Activated naive CD4-positive, alpha-beta T cell treated with anti-CD3 and anti-CD28 coated beads, Interleukin-2, amount 50 U/mL, for 24 hours (primary cell): ENCODE measurements at regions not wholly inside any gene's neighbourhood (a gene's known extent, or its start where the extent isn't known, plus 50 kb on each side); places are given as distances from the start of the nearest gene placed in this dataset.

Experiments used
- H3K27ac Mint-ChIP-seq: one replicate; pipeline ENCODE4 v1.8.0; 2021; ENCODE audit warnings: mild to moderate bottlenecking, mixed read lengths
- H3K27me3 Mint-ChIP-seq: one replicate; pipeline ENCODE4 v1.8.0; 2021; ENCODE audit warnings: mixed read lengths
- H3K36me3 Mint-ChIP-seq: one replicate; pipeline ENCODE4 v1.8.0; 2021; ENCODE audit warnings: mixed read lengths
- H3K4me1 Mint-ChIP-seq: one replicate; pipeline ENCODE4 v1.8.0; 2021; ENCODE audit warnings: mixed read lengths
- H3K4me3 Mint-ChIP-seq: one replicate; pipeline ENCODE4 v1.8.0; 2021; ENCODE audit warnings: mild to moderate bottlenecking, mixed read lengths
- H3K9me3 Mint-ChIP-seq: one replicate; pipeline ENCODE4 v1.8.0; 2021; ENCODE audit warnings: mixed read lengths

DNA sequence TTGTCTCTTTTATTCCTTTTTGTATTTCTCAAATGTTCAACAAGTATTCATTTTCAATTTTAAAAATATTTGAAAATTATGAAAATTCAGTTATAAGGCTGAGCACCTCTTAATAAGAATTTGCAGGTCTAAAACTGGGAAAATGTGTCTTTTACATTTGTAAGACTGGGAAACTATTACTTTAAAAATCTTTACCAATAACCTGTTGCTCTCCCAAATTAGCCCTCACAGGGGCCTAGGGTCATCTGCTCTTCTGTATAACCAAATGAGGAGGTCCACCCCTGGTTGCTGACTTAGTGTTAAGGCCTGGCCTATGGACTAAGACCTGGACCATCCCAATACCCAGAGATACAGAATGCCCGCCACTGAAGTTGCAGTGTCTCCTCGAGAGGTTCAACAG lies 280.5 kb downstream of the PLPP3 start:
- no peak overlapping the region for H3K27ac Mint-ChIP-seq
- no peaks in the 10 kb centered on the region for H3K9me3 Mint-ChIP-seq
- H3K4me1 Mint-ChIP-seq, result no peaks in the 10 kb centered on the region
- H3K36me3 Mint-ChIP-seq, result no peaks in the 10 kb centered on the region
- no peak overlapping the region for H3K4me3 Mint-ChIP-seq
- no peaks in the 10 kb centered on the region for H3K27me3 Mint-ChIP-seq

DNA sequence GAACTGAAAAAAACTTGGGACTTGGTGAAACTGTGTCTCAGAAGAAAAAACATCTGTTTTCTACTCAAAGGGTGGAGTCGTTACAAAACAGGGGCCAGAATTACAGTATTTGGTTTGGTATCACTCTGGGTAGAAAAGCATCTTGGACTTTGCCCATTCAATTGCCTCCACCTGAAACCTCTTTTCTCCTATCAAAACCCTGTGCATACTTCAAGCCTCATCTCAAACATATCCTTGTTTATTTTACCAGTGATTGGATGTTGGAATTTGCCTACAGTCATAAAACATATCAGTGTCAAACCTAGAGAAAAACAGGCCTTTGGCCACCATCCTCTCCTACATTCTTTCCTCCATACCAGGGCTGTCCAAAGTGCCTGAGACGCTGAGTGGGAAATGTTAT lies 281.5 kb downstream of the PLPP3 start:
- H3K4me3 Mint-ChIP-seq, result no peak overlapping the region
- no peaks in the 10 kb centered on the region for H3K27me3 Mint-ChIP-seq
- H3K27ac Mint-ChIP-seq, result no peak overlapping the region
- no peaks in the 10 kb centered on the region for H3K4me1 Mint-ChIP-seq
- no peaks in the 10 kb centered on the region for H3K36me3 Mint-ChIP-seq
- no peaks in the 10 kb centered on the region for H3K9me3 Mint-ChIP-seq

DNA sequence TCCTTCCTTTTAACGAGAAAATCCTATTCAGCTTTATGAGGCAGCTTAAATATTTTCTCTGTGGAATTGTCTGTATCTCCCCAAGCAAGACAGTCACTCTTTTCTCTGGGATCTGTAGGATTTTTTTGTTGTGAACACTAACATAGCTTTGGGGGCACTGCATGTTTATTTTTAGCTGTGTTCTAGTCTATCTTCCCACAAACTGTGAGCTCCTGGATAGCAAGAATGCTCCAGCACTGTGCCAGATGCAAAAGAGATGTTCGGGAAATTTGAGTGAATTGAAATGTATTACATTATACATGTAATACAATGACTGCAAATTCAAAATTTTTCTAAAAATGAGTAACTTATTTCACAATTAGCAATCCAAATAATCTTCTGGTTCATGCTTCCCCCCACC lies 282.2 kb downstream of the PLPP3 start:
- H3K27me3 Mint-ChIP-seq, result no peaks in the 10 kb centered on the region
- no peak overlapping the region for H3K4me3 Mint-ChIP-seq
- no peaks in the 10 kb centered on the region for H3K4me1 Mint-ChIP-seq
- no peaks in the 10 kb centered on the region for H3K9me3 Mint-ChIP-seq
- no peaks in the 10 kb centered on the region for H3K36me3 Mint-ChIP-seq
- H3K27ac Mint-ChIP-seq, result no peak overlapping the region

DNA sequence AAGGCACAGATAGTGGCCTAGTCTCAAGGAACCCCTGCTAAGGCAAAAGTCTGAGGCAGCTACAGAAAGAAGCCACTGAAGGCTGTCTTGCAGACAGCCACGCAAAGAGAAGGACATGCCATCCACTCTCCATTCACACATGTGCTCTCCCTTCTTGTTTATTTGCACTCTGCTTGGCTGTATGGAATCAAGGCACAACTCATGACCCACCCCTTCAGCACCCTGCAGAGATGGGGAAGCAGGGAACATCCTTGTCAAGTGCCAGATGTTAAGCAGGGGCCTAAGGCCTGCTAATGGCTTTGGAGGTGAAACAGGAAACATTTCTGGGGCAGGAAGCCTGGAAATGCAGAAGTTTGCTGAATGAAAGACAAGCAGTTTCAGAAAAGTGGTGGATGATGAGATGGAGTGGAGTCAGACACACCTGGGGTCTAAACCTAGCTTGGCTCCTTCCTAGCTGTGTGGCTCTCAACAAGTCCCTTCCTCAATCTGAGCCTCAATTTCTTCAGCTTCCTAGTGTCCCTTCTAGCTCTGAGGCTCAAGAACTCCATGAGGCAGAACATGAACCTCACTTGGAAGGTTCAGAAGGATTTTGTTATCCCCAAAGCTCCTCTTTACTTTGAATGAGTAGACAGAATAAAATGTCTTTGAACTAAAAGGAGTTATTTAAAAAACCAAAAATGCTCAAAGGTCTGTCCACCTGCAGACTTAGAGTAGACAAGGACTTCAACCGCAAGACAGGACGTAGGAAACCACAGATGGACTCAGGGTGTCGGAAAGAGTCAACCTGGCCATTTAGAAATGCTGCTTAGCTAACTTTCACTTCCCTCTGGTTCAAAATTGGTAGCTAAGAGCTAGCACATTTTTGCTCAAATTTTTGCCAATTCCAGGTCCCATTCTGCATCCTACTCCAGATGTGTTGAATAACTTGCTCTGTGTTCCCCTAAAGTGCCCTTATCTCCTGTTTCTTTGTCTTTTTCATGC lies 283.1 kb downstream of the PLPP3 start:
- H3K9me3 Mint-ChIP-seq, result no peaks in the 10 kb centered on the region
- no peak overlapping the region for H3K27ac Mint-ChIP-seq
- no peaks in the 10 kb centered on the region for H3K27me3 Mint-ChIP-seq
- no peak overlapping the region for H3K4me3 Mint-ChIP-seq
- H3K36me3 Mint-ChIP-seq, result no peaks in the 10 kb centered on the region
- H3K4me1 Mint-ChIP-seq, result no peaks in the 10 kb centered on the region

DNA sequence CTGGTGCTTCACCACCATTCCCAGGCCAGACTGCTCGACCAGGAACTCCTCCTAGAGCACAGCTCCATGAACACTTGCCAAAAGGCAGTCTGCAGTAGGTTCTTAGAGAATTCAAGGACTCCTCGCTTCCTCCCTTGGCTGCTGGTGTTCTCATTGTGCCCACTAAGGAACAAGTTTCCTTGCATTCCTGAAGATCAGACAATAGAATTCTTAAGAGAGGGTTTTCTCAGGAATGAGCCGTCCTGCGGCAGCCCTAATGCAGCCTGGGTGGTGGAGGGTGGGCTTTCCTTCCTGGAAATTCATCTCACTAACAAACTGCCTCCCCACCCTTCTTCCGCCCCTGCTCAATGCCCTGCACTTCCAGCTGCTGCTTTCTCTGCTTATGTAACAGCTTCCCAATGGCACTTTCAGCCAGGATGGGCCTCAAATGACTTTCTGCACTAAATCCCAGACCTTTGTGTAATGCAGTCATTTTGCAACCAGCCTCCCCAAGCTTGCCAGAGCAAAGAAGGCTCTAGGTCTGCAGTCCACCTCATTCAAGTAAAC lies 287.9 kb downstream of the PLPP3 start:
- Mint-ChIP-seq H3K9me3 (no peaks in the 10 kb centered on the region), H3K27me3 (no peaks in the 10 kb centered on the region), H3K27ac (no peak overlapping the region), H3K4me1 (no peaks in the 10 kb centered on the region), H3K4me3 (no peak overlapping the region), H3K36me3 (no peaks in the 10 kb centered on the region)

DNA sequence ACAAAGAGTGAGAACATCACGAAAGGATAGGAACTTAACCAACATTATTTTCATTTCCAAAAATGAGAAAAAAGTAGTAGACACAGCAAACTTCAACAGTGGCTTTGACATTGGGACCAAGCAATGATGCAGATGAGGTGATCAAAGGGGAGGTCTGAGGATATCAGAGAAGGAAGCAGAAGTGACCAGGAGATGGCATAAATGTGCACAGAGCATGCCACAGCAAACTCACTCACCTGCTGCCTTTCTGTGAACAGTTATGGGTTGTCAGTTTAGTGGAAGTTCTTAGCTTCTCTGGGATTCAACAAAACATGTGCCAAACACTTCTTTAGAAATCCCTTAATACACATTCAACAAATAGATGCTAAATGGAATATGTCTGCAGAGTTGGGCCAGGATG lies 290.1 kb downstream of the PLPP3 start:
- Mint-ChIP-seq H3K9me3 (no peaks in the 10 kb centered on the region), H3K4me1 (no peaks in the 10 kb centered on the region), H3K4me3 (no peak overlapping the region), H3K27ac (no peak overlapping the region), H3K27me3 (no peaks in the 10 kb centered on the region), H3K36me3 (no peaks in the 10 kb centered on the region)

DNA sequence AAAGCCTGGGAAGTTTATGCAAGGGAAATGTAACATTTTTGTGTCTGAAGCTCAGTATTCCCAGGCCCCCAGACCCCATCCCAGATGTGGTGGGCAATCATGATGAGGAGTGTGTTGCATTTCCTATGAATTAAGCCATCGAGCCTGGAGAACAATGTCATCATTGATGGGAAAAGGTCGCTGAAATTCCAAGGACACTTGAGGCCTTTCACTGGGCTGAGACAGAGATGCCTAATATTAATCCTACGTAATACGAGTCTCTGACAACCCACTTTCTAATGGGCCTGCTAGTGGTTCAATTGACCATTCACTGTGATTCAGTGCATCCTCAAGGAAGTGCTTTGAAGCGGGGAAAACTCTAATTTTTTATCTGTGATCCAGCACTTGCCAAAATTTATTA lies 291.6 kb downstream of the PLPP3 start:
- Mint-ChIP-seq H3K9me3 (no peaks in the 10 kb centered on the region), H3K36me3 (no peaks in the 10 kb centered on the region), H3K4me3 (no peak overlapping the region), H3K27me3 (no peaks in the 10 kb centered on the region), H3K4me1 (no peaks in the 10 kb centered on the region), H3K27ac (no peak overlapping the region)

DNA sequence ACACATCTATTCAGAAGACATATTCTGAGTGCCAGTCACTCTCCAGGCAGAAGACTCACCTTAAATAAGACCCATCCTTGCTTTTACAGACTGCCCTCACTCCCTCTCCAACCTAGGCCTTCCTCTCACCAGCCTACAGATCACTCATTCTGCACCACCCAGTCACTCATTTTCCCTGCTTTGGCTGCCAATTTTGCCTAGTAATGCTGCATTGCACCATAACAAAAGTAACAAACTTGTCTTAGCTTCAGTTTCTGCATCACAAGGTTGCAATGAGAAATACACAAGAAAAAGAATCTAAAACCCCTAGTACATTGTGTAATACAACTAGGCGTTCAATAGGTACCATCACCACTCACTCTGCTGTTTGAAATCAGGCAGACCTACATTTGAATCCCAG lies 292.4 kb downstream of the PLPP3 start:
- Mint-ChIP-seq H3K27me3 (no peaks in the 10 kb centered on the region), H3K36me3 (no peaks in the 10 kb centered on the region), H3K9me3 (no peaks in the 10 kb centered on the region), H3K4me3 (no peak overlapping the region), H3K27ac (no peak overlapping the region), H3K4me1 (no peaks in the 10 kb centered on the region)

DNA sequence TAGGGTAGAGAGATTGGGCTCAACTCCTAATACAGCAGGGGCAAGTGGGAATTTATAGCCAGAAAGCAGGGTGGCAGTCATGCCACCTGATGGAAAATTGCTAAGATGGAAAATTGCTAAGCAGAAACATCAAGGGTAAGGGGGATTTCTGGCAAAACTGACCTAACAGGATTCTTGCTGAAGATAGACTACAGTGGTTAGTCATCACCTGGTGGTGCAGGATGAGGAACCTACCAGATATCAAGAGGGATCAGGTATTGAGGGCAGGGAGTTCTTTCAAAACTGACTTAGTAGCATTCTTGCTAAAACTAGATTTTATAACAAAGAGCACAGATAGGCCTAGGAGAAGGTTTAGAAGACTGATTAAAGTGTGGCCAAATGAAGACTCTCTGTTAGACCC lies 292.9 kb downstream of the PLPP3 start:
- H3K9me3 Mint-ChIP-seq, result no peaks in the 10 kb centered on the region
- H3K27ac Mint-ChIP-seq, result no peak overlapping the region
- H3K4me3 Mint-ChIP-seq, result no peak overlapping the region
- no peaks in the 10 kb centered on the region for H3K27me3 Mint-ChIP-seq
- H3K36me3 Mint-ChIP-seq, result no peaks in the 10 kb centered on the region
- H3K4me1 Mint-ChIP-seq, result no peaks in the 10 kb centered on the region

DNA sequence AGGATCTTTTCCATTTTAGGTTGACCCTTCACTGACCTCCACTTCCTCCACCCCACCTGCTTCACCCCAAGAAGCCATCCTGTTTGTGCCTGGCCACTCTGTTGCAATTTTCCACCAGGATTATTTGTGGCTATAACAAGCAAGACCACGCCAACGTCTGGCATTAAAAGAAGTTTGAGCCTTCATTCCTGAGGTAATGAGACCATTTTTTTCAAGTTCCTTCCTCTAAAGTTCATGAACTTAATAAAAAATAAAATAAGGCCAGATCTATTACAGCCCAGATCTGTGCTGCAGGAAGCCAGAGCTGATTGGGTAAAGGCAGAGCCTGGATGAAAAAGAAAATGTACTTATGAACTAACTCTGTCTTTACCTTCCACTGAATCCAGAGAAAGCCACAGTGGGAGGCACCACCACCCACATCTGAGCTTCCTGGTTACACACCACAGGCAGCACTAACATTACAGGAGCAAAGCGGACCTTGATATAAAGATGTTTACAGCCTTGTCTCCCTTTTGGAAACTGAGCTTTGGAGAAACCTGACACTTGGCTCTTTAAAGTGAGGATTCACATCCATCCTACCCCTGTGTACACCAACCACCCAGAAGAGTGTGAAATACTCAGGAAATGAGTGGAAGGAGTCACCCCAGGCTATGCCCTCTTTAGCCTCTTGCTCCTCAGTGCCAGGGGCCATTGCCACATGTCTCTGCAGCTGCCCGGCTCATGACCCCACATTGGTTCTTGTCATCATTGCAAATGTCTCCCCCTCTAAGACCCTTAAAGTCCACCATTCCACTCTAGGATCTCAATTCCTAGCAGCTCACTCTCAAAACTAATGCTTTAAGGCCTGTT lies 293.6 kb downstream of the PLPP3 start:
- Mint-ChIP-seq H3K36me3 (no peaks in the 10 kb centered on the region), H3K27ac (no peak overlapping the region), H3K4me1 (no peaks in the 10 kb centered on the region), H3K4me3 (no peak overlapping the region), H3K9me3 (no peaks in the 10 kb centered on the region), H3K27me3 (no peaks in the 10 kb centered on the region)

DNA sequence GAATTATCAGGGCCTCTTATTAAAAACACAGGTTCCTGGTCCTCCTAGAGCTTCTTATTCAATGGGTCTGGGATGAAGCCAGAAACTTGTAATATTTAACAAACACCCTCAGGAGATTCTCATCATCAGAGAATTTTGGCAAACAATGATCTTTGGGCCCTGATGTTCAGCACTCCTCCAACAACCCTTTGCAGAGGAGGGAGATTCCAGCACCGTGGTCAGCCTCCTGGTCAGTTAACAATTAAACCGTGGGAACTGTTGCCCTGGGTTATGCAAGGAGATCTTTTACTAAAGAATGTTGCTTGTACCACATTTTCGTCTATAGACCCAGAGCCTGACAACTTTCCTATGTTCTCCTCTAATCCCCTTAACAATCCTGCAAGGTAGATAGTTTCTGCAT lies 294.4 kb downstream of the PLPP3 start:
- no peaks in the 10 kb centered on the region for H3K9me3 Mint-ChIP-seq
- no peaks in the 10 kb centered on the region for H3K36me3 Mint-ChIP-seq
- H3K4me3 Mint-ChIP-seq, result no peak overlapping the region
- H3K4me1 Mint-ChIP-seq, result no peaks in the 10 kb centered on the region
- H3K27ac Mint-ChIP-seq, result no peak overlapping the region
- no peaks in the 10 kb centered on the region for H3K27me3 Mint-ChIP-seq

DNA sequence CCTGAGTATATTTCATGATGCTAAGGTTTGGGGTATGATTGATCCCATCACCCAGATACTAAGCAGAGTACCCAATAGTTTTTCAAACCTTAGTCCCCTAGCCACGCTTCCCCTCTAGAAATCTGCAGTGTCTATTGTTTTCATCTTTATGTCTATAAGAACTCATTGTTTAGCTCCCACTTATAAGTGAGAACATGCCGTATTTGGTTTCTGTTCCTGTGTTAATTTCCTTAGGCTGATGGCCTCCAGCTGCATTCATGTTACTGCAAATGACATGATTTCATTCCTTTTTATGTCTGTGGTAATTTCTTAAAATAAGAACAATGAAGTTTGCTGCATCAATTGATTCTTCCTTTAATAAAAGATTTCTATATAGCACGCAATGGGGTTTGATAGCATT lies 301.3 kb downstream of the PLPP3 start:
- Mint-ChIP-seq H3K9me3 (no peaks in the 10 kb centered on the region), H3K27ac (no peak overlapping the region), H3K36me3 (no peaks in the 10 kb centered on the region), H3K4me3 (no peak overlapping the region), H3K27me3 (no peaks in the 10 kb centered on the region), H3K4me1 (no peaks in the 10 kb centered on the region)

DNA sequence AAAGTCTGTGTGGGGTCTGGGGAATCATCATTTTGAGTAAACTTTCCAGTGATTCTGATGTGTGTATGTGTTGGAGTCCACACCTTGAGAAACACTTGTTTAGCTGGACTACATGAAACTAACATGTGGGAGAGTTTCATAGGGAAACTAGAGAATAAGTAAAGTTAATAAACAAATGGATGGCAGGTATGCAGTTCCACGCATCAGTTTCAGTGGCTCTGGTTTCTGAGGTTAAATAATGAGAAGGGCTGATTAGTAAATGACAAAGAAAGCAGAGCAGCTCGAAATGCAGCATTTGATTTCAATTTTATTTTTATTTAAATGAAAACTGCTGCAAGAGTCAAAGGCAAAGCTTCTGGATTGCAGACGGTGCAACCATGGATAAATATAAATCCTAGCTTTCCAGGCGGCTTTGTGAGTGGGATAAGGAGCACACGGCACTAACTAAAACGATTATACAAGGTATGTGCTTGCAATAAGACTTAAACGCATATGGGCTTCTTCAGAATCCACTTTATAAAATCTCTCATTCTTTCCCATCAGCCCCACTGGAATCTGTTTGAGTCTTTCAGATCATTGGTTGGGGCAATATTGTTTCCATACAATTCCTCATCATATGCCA lies 310.7 kb downstream of the PLPP3 start:
- Mint-ChIP-seq H3K9me3 (no peaks in the 10 kb centered on the region), H3K27me3 (peaks cover 1% of the 10 kb centered on the region), H3K27ac (no peak overlapping the region), H3K36me3 (no peaks in the 10 kb centered on the region), H3K4me1 (no peaks in the 10 kb centered on the region), H3K4me3 (no peak overlapping the region)

DNA sequence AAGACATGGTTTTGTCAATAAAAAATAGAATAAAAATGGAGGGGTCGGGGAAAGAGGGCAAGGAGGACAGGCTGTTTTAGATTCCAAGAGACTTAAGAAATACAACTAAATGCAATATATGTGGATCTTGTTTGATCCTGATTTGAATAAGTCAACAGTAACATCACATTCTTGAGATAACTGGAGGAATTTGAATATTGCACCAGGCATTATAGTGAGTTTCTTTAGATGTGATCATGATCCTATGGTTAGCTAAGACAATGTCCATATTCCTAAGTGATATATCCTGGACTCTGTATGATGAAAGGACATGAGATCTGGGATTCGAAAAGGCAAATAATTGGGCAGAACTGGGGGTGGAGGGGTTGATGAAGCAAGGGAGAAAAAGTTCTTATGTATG lies 311.8 kb downstream of the PLPP3 start:
- Mint-ChIP-seq H3K27me3 (peaks cover 1% of the 10 kb centered on the region), H3K36me3 (no peaks in the 10 kb centered on the region), H3K27ac (no peak overlapping the region), H3K9me3 (no peaks in the 10 kb centered on the region), H3K4me3 (no peak overlapping the region), H3K4me1 (no peaks in the 10 kb centered on the region)

DNA sequence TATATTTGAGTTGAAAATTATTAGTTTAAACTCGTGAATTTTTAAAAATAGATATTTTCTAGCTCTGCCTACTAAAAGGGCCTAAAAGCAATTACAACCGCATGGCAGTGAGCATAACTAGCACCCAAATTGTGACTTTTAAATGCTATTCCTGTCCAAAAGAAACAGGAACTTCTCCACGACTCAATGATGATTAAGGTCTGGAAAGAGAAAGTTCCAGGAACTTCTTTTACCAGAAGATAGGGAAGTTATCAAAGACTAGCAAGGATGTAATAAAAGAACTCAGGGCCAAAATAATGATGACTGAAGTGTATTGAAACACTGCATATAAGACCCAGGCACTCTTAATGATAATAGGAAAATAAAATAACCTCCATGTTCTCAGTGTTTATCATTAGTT lies 313.0 kb downstream of the PLPP3 start:
- H3K27ac Mint-ChIP-seq, result no peak overlapping the region
- H3K27me3 Mint-ChIP-seq, result peaks cover 1% of the 10 kb centered on the region
- no peak overlapping the region for H3K4me3 Mint-ChIP-seq
- no peaks in the 10 kb centered on the region for H3K4me1 Mint-ChIP-seq
- no peaks in the 10 kb centered on the region for H3K9me3 Mint-ChIP-seq
- H3K36me3 Mint-ChIP-seq, result no peaks in the 10 kb centered on the region

DNA sequence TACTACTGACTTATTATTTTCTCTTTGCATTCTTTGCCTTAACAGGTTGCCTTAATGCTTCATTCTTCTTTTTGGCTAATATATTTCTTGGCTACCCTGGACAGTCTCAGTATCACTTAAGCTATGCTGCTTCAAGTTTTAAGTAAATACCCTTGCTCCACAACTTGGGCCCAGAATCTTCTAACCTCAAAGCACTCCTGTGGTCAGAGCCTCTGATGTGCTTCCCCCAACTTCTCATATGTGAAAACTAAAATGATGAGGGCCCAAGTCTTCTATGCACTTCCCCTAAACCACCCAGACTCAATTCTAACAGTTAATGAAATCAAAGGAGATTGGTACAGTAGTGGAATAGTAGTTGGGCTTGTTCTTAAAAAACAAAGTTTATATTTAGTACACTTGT lies 314.1 kb downstream of the PLPP3 start:
- Mint-ChIP-seq H3K36me3 (no peaks in the 10 kb centered on the region), H3K4me3 (no peak overlapping the region), H3K27me3 (peaks cover 1% of the 10 kb centered on the region), H3K9me3 (no peaks in the 10 kb centered on the region), H3K4me1 (no peaks in the 10 kb centered on the region), H3K27ac (no peak overlapping the region)
